H9 (cell line): ENCODE measurements at regions not wholly inside any gene's neighbourhood (a gene's known extent, or its start where the extent isn't known, plus 50 kb on each side); places are given as distances from the start of the nearest gene placed in this dataset.

ENCODE experiments used
- DNase-seq: peaks from one replicate; pipeline ENCODE4 v3.0.0-alpha.2; 2017
- H2AFZ ChIP-seq: one replicate; pipeline ENCODE4 v1.6.1; 2013; ENCODE audit warnings: mild to moderate bottlenecking, low read length, control low read depth, moderate library complexity
- H2AK5ac ChIP-seq: 2 replicates; pipeline ENCODE4 v1.6.1; 2013; ENCODE audit warnings: low read length, control low read depth, mixed read lengths; ENCODE audit not compliant: insufficient read length
- H2BK120ac ChIP-seq: one replicate; pipeline ENCODE4 v1.6.1; 2013; ENCODE audit warnings: low read depth, mild to moderate bottlenecking, low read length, control low read depth, inconsistent platforms; ENCODE audit not compliant: poor library complexity, severe bottlenecking
- H2BK12ac ChIP-seq: 2 replicates; pipeline ENCODE4 v1.6.1; 2013; ENCODE audit warnings: low read length, control low read depth, mixed read lengths, low read depth; ENCODE audit not compliant: insufficient read length
- H2BK15ac ChIP-seq: 2 replicates; pipeline ENCODE4 v1.6.1; 2013; ENCODE audit warnings: low read depth, low read length, control low read depth
- H2BK20ac ChIP-seq: one replicate; pipeline ENCODE4 v1.6.1; 2013; ENCODE audit warnings: low read depth, mild to moderate bottlenecking, low read length, control low read depth, inconsistent platforms; ENCODE audit not compliant: poor library complexity, severe bottlenecking
- H2BK5ac ChIP-seq: 2 replicates; pipeline ENCODE4 v1.6.1; 2013; ENCODE audit warnings: low read length, control low read depth, mixed read lengths; ENCODE audit not compliant: insufficient read length
- H3K14ac ChIP-seq: 2 replicates; pipeline ENCODE4 v1.6.1; 2013; ENCODE audit warnings: low read length, control low read depth; ENCODE audit not compliant: insufficient read depth
- H3K18ac ChIP-seq: 2 replicates; pipeline ENCODE4 v1.6.1; 2013; ENCODE audit warnings: low read depth, mild to moderate bottlenecking, mixed read lengths, low read length, control low read depth; ENCODE audit not compliant: insufficient read length
- H3K23ac ChIP-seq: 2 replicates; pipeline ENCODE4 v1.6.1; 2013; ENCODE audit warnings: low read length, control low read depth, mixed read lengths, low read depth; ENCODE audit not compliant: insufficient read length
- H3K23me2 ChIP-seq: 2 replicates; pipeline ENCODE4 v1.6.1; 2013; ENCODE audit warnings: low read depth, mild to moderate bottlenecking, mixed read lengths, low read length, control low read depth; ENCODE audit not compliant: insufficient read length, poor library complexity, severe bottlenecking
- H3K27ac ChIP-seq: 2 replicates; pipeline ENCODE4 v1.5.1; 2013; ENCODE audit warnings: low read length, control low read depth, mixed read lengths, low read depth; ENCODE audit not compliant: insufficient read length
- H3K27me3 ChIP-seq: 2 replicates; pipeline ENCODE4 v1.6.1; 2013; ENCODE audit warnings: low read length, control low read depth, inconsistent platforms; ENCODE audit not compliant: insufficient read depth
- H3K4ac ChIP-seq: 2 replicates; pipeline ENCODE4 v1.6.1; 2013; ENCODE audit warnings: low read depth, mild to moderate bottlenecking, control low read depth, inconsistent platforms, low read length, moderate library complexity
- H3K4me1 ChIP-seq: 2 replicates; pipeline ENCODE4 v1.6.1; 2013; ENCODE audit warnings: low read length, control low read depth, inconsistent platforms; ENCODE audit not compliant: insufficient read depth
- H3K4me2 ChIP-seq: 2 replicates; pipeline ENCODE4 v1.6.1; 2013; ENCODE audit warnings: low read length, control low read depth, mixed read lengths; ENCODE audit not compliant: insufficient read length, insufficient read depth
- H3K56ac ChIP-seq: 2 replicates; pipeline ENCODE4 v1.6.1; 2013; ENCODE audit warnings: low read depth, mild to moderate bottlenecking, mixed read lengths, low read length, control low read depth; ENCODE audit not compliant: insufficient read length
- H3K79me1 ChIP-seq: 2 replicates; pipeline ENCODE4 v1.6.1; 2013; ENCODE audit warnings: low read depth, mild to moderate bottlenecking, moderate library complexity, low read length, control low read depth, inconsistent platforms; ENCODE audit not compliant: insufficient read depth, poor library complexity, severe bottlenecking
- H3K79me2 ChIP-seq: 2 replicates; pipeline ENCODE4 v1.6.1; 2013; ENCODE audit warnings: low read length, control low read depth, inconsistent platforms; ENCODE audit not compliant: insufficient read depth
- H3K9ac ChIP-seq: 2 replicates; pipeline ENCODE4 v1.6.1; 2013; ENCODE audit warnings: low read length, control low read depth, mixed read lengths; ENCODE audit not compliant: insufficient read length; ENCODE audit errors: extremely low read depth
- H3K9me3 ChIP-seq: one replicate; pipeline ENCODE4 v1.6.1; 2013; ENCODE audit warnings: low read depth, low read length, inconsistent platforms; ENCODE audit not compliant: control insufficient read depth
- H3T11ph ChIP-seq: one replicate; pipeline ENCODE4 v1.6.1; 2013; ENCODE audit warnings: mild to moderate bottlenecking, low read length, control low read depth, inconsistent platforms
- H4K20me1 ChIP-seq: one replicate; pipeline ENCODE4 v1.6.1; 2013; ENCODE audit not compliant: control insufficient read depth, insufficient read length, insufficient read depth
- H4K5ac ChIP-seq: 2 replicates; pipeline ENCODE4 v1.6.1; 2013; ENCODE audit warnings: low read depth, mild to moderate bottlenecking, mixed read lengths, low read length, control low read depth; ENCODE audit not compliant: insufficient read length
- H4K8ac ChIP-seq: replicated peaks from 2 replicates; pipeline ENCODE4 v1.6.1; 2013; ENCODE audit warnings: low read length, control low read depth, mixed read lengths, low read depth; ENCODE audit not compliant: insufficient read length
- H4K91ac ChIP-seq: 2 replicates; pipeline ENCODE4 v1.6.1; 2013; ENCODE audit warnings: low read depth, mild to moderate bottlenecking, moderate library complexity, mixed read lengths, low read length, control low read depth; ENCODE audit not compliant: insufficient read length
- H3K27ac Mint-ChIP-seq, 3 experiments: 2 replicates in 2 of 3; 3 replicates in 1 of 3; pipeline ENCODE4 v1.8.0; 2020 to 2021; ENCODE audit warnings: mixed read lengths in 3 of 3, mild to moderate bottlenecking in 1 of 3, moderate library complexity in 1 of 3
- H3K27me3 Mint-ChIP-seq: 2 replicates; pipeline ENCODE4 v1.8.0; 2021; ENCODE audit warnings: low read depth, mild to moderate bottlenecking, moderate library complexity, mixed read lengths
- H3K36me3 Mint-ChIP-seq, 3 experiments: 2 replicates in 2 of 3; 3 replicates in 1 of 3; pipeline ENCODE4 v1.8.0; 2020 to 2021; ENCODE audit warnings: low read depth in 3 of 3, mixed read lengths in 3 of 3; ENCODE audit not compliant: insufficient read depth in 1 of 3
- H3K4me1 Mint-ChIP-seq, 2 experiments: 2 replicates each; pipeline ENCODE4 v1.8.0; 2020; ENCODE audit warnings: mixed read lengths in 2 of 2
- H3K4me3 Mint-ChIP-seq, 2 experiments: 2 replicates in 1 of 2; 3 replicates in 1 of 2; pipeline ENCODE4 v1.8.0; 2020 to 2021; ENCODE audit warnings: mild to moderate bottlenecking in 2 of 2, mixed read lengths in 2 of 2, moderate library complexity in 1 of 2
- H3K9me3 Mint-ChIP-seq, 2 experiments: 2 replicates in 1 of 2; 3 replicates in 1 of 2; pipeline ENCODE4 v1.8.0; 2020; ENCODE audit warnings: mild to moderate bottlenecking in 2 of 2, mixed read lengths in 2 of 2, moderate library complexity in 1 of 2
- CTCF ChIP-seq: fragments of 200-600 bp; sonication (generic); conservative IDR thresholded peaks from 3 replicates; pipeline ENCODE4 v1.8.0; 2021; ENCODE audit warnings: antibody characterized with exemption, mild to moderate bottlenecking
- WGBS: extraction: QIAGEN DNeasy Blood & Tissue Kit; methylation state at CpG from one replicate; pipeline ENCODE4 v1.1.7; 2013; ENCODE audit warnings: missing lambda C conversion rate, low lambda C conversion rate, mixed read lengths; ENCODE audit not compliant: insufficient read length; ENCODE audit errors: extremely low coverage; 5-methylcytosine and 5-hydroxymethylcytosine counted together

- H3K23me2 ChIP-seq: no peaks in the 10 kb centered on the region
- no peak overlapping the region for H3K23ac ChIP-seq
- H3K36me3 Mint-ChIP-seq: no peaks in the 10 kb centered on the region
- H3K18ac ChIP-seq: no peak overlapping the region
- no peak overlapping the region for H2AFZ ChIP-seq
- no peak overlapping the region for H3K56ac ChIP-seq
- H2BK5ac ChIP-seq: no peak overlapping the region
- WGBS: no CpG with 5 or more reads among the region's 2 CpGs
- no peak overlapping the region for H2AK5ac ChIP-seq
- H2BK15ac ChIP-seq: no peak overlapping the region
- H4K5ac ChIP-seq: no peak overlapping the region
- no peaks in the 10 kb centered on the region for H4K20me1 ChIP-seq
- H2BK20ac ChIP-seq: no peak overlapping the region
- 0 out of 7 replicates have a peak overlapping the region, but pooled peaks of 1 of the 3 experiments have one; percentile 10 for H3K27ac Mint-ChIP-seq
- H4K8ac ChIP-seq: no peak overlapping the region
- no peak overlapping the region for H3K9ac ChIP-seq
- H3K27me3 ChIP-seq: no peaks in the 10 kb centered on the region
- no peak overlapping the region for H3K14ac ChIP-seq
- no peaks in the 10 kb centered on the region for H3K4me1 Mint-ChIP-seq
- TF ChIP-seq CTCF: no peak
- H3K4me2 ChIP-seq: no peak overlapping the region
- H3T11ph ChIP-seq: no peak overlapping the region
- H3K4ac ChIP-seq: no peak overlapping the region
- H4K91ac ChIP-seq: no peak overlapping the region
- H3K4me1 ChIP-seq: no peaks in the 10 kb centered on the region
- no peaks in the 10 kb centered on the region for H3K79me1 ChIP-seq
- no peak overlapping the region for H3K27ac ChIP-seq
- H2BK12ac ChIP-seq: no peak overlapping the region
- H2BK120ac ChIP-seq: no peak overlapping the region
- H3K79me2 ChIP-seq: no peaks in the 10 kb centered on the region
- no peaks in the 10 kb centered on the region for H3K9me3 Mint-ChIP-seq
- H3K9me3 ChIP-seq: no peaks in the 10 kb centered on the region
- H3K4me3 Mint-ChIP-seq: no peak overlapping the region
- DNase-seq: no peak
- no peaks in the 10 kb centered on the region for H3K27me3 Mint-ChIP-seq
Observed at GRCh38 chr4:156527237-156527993, 444.2 kb downstream of the PDGFC start.
